Stomach smooth muscle (tissue), 2 donors: ENCODE measurements at regions not wholly inside any gene's neighbourhood (a gene's known extent, or its start where the extent isn't known, plus 50 kb on each side); places are given as distances from the start of the nearest gene placed in this dataset.
"Not testable (repeated sequence)": the region's sequence is repeated elsewhere in the genome, so short reads cannot be mapped to it uniquely, and the experiment has no call there.

Experiments used
- H3K27ac ChIP-seq: one replicate; pipeline ENCODE4 v1.7.0; 2013; ENCODE audit warnings: mild to moderate bottlenecking, low read length, inconsistent platforms
- H3K27me3 ChIP-seq, 2 donors: one replicate each; pipeline ENCODE4 v1.7.0; 2013; ENCODE audit warnings: low read length in 2 of 2; ENCODE audit not compliant: insufficient read depth in 2 of 2, control insufficient read depth in 1 of 2
- H3K36me3 ChIP-seq, 2 donors: one replicate each; pipeline ENCODE4 v1.7.0; 2013; ENCODE audit warnings: low read length in 2 of 2; ENCODE audit not compliant: control insufficient read depth in 2 of 2, insufficient read depth in 2 of 2
- H3K4me1 ChIP-seq: one replicate; pipeline ENCODE4 v1.7.0; 2013; ENCODE audit warnings: low read length; ENCODE audit not compliant: control insufficient read depth, insufficient read depth
- H3K4me3 ChIP-seq, 2 donors: one replicate each; pipeline ENCODE4 v1.7.0; 2013; ENCODE audit warnings: low read length in 2 of 2
- H3K9ac ChIP-seq, 2 donors: one replicate each; pipeline ENCODE4 v1.7.0; 2013; ENCODE audit warnings: low read length in 2 of 2, mild to moderate bottlenecking in 1 of 2
- H3K9me3 ChIP-seq, 2 donors: one replicate each; pipeline ENCODE4 v1.7.0; 2013; ENCODE audit warnings: low read length in 2 of 2; ENCODE audit not compliant: control insufficient read depth in 2 of 2
- donor health status: healthy.
- donor health status: Pancreatic carcinoma.

GRCh38 chr6:97470322-97470721 lies 187.3 kb upstream of the MMS22L start:
- Histone ChIP-seq H3K36me3 (no peaks in the 10 kb centered on the region), H3K27ac (no peak overlapping the region), H3K9ac (no peak overlapping the region), H3K4me3 (no peak overlapping the region), H3K27me3 (no peaks in the 10 kb centered on the region), H3K9me3 (no peaks in the 10 kb centered on the region), H3K4me1 (no peaks in the 10 kb centered on the region)

- Histone ChIP-seq H3K4me3 (no peak overlapping the region), H3K27me3 (no peaks in the 10 kb centered on the region), H3K9me3 (no peaks in the 10 kb centered on the region), H3K36me3 (no peaks in the 10 kb centered on the region), H3K9ac (no peak overlapping the region), H3K4me1 (no peaks in the 10 kb centered on the region), H3K27ac (no peak overlapping the region)
Observed at GRCh38 chr6:97473979-97474378, 191.0 kb upstream of the MMS22L start.

- Histone ChIP-seq H3K9me3 (no peaks in the 10 kb centered on the region), H3K9ac (no peak overlapping the region), H3K36me3 (no peaks in the 10 kb centered on the region), H3K27me3 (no peaks in the 10 kb centered on the region), H3K4me1 (no peaks in the 10 kb centered on the region), H3K27ac (no peak overlapping the region), H3K4me3 (no peak overlapping the region)
Observed at GRCh38 chr6:97497713-97498331, 214.8 kb upstream of the MMS22L start.

GRCh38 chr6:97501853-97502252 lies 218.8 kb upstream of the MMS22L start:
- no peak overlapping the region for H3K9ac ChIP-seq
- H3K36me3 ChIP-seq, result no peaks in the 10 kb centered on the region
- no peaks in the 10 kb centered on the region for H3K9me3 ChIP-seq
- H3K4me3 ChIP-seq, result no peak overlapping the region
- H3K27me3 ChIP-seq, result no peaks in the 10 kb centered on the region
- H3K4me1 ChIP-seq, result no peaks in the 10 kb centered on the region
- no peak overlapping the region for H3K27ac ChIP-seq

GRCh38 chr6:97508646-97509045 lies 225.6 kb upstream of the MMS22L start:
- no peak overlapping the region for H3K9ac ChIP-seq
- no peak overlapping the region for H3K4me3 ChIP-seq
- no peaks in the 10 kb centered on the region for H3K9me3 ChIP-seq
- no peak overlapping the region for H3K27ac ChIP-seq
- no peaks in the 10 kb centered on the region for H3K36me3 ChIP-seq
- H3K4me1 ChIP-seq, result no peaks in the 10 kb centered on the region
- peaks cover 0 to 2% of the 10 kb centered on the region in 2 donors for H3K27me3 ChIP-seq

GRCh38 chr6:97513260-97513659 lies 230.2 kb upstream of the MMS22L start:
- H3K4me1 ChIP-seq, H3K27ac ChIP-seq, H3K9me3 ChIP-seq, H3K27me3 ChIP-seq, H3K36me3 ChIP-seq, H3K9ac ChIP-seq, H3K4me3 ChIP-seq: not testable (repeated sequence)

- Histone ChIP-seq H3K4me1 (no peaks in the 10 kb centered on the region), H3K27ac (no peak overlapping the region), H3K9ac (no peak overlapping the region), H3K4me3 (no peak overlapping the region), H3K36me3 (no peaks in the 10 kb centered on the region), H3K27me3 (no peaks in the 10 kb centered on the region), H3K9me3 (no peaks in the 10 kb centered on the region)
Observed at GRCh38 chr6:97524811-97525210, 241.8 kb upstream of the MMS22L start.

- no peak overlapping the region for H3K27ac ChIP-seq
- H3K36me3 ChIP-seq, result no peaks in the 10 kb centered on the region
- H3K4me3 ChIP-seq, result no peak overlapping the region
- no peaks in the 10 kb centered on the region for H3K4me1 ChIP-seq
- H3K9me3 ChIP-seq, result no peaks in the 10 kb centered on the region
- no peaks in the 10 kb centered on the region for H3K27me3 ChIP-seq
- no peak overlapping the region for H3K9ac ChIP-seq
Observed at GRCh38 chr6:97535800-97536199, 252.8 kb upstream of the MMS22L start.

- no peak overlapping the region for H3K27ac ChIP-seq
- no peaks in the 10 kb centered on the region for H3K4me1 ChIP-seq
- no peaks in the 10 kb centered on the region for H3K36me3 ChIP-seq
- H3K9me3 ChIP-seq, result no peaks in the 10 kb centered on the region
- no peaks in the 10 kb centered on the region for H3K27me3 ChIP-seq
- no peak overlapping the region for H3K4me3 ChIP-seq
- no peak overlapping the region for H3K9ac ChIP-seq
Observed at GRCh38 chr6:97548354-97548753, 265.3 kb upstream of the MMS22L start.

GRCh38 chr6:97557355-97557754 lies 274.3 kb upstream of the MMS22L start:
- no peak overlapping the region for H3K4me3 ChIP-seq
- no peak overlapping the region for H3K9ac ChIP-seq
- H3K27ac ChIP-seq, result no peak overlapping the region
- no peaks in the 10 kb centered on the region for H3K27me3 ChIP-seq
- H3K36me3 ChIP-seq, result no peaks in the 10 kb centered on the region
- no peaks in the 10 kb centered on the region for H3K9me3 ChIP-seq
- H3K4me1 ChIP-seq, result no peaks in the 10 kb centered on the region

GRCh38 chr6:97563529-97563928 lies 280.5 kb upstream of the MMS22L start:
- H3K9ac ChIP-seq, result no peak overlapping the region
- no peaks in the 10 kb centered on the region for H3K4me1 ChIP-seq
- no peaks in the 10 kb centered on the region for H3K27me3 ChIP-seq
- H3K36me3 ChIP-seq, result no peaks in the 10 kb centered on the region
- H3K4me3 ChIP-seq, result no peak overlapping the region
- no peak overlapping the region for H3K27ac ChIP-seq
- no peaks in the 10 kb centered on the region for H3K9me3 ChIP-seq
